Globus pallidus (tissue), 1 donor: ENCODE measurements at regions not wholly inside any gene's neighbourhood (a gene's known extent, or its start where the extent isn't known, plus 50 kb on each side); places are given as distances from the start of the nearest gene placed in this dataset.

Experiments
- DNase-seq: peaks from one replicate; pipeline ENCODE4 v3.0.0-alpha.2; 2015; ENCODE audit warnings: low spot score

DNA sequence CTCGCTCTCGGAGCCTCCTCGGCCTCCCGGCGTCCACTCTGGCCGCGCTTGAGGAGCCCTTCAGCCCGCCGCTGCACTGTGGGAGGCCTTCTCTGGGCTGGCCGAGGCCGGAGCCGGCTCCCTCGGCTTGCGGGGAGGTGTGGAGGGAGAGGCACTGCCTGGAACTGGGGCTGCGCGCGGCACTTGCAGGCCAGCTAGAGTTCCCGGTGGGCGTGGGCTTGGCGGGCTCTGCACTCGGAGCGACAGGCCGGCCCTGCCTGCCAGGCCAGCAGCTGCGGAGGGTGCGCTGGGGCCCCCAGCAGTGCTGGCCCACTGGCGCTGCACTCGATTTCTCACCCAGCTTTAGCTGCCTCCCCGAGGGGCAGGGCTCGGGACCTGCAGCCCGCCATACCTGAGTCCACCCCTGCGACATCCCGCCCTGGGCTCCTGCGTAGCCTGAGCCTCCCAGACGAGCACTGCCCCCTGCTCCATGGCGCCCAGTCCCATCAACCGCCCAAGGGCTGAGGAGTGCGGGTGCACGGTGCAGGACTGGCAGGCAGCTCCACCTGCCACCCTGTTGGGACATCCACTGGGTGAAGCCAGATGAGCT, 765.0 kb downstream of the IGSF11 start:
- DNase-seq, result no peak

- no peak for DNase-seq
Measured at GRCh38 chr3:118272991-118273390, 761.7 kb downstream of the IGSF11 start.

DNA sequence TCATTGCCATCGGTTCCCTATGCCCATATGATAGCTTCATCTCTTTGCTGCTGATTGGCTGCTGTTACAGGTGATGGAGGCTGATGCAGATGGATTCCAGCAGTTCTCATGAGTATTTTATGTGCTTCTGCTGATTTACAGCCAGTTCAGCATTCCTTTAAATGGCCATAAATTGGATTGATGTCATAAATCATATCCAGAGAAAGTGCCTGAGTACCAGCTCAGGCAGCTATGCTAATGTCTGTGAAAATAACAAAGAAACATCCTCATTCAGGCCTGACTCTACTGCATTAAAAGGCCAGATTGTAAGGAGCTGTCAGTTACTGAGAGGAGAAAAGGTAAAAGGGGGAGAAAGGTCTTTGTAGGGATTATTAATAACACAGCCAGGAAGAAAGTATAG, 756.8 kb downstream of the IGSF11 start:
- no peak for DNase-seq

GRCh38 chr3:118292841-118293240, 741.8 kb downstream of the IGSF11 start:
- DNase-seq, result no peak

GRCh38 chr3:118298133-118298532, 736.5 kb downstream of the IGSF11 start:
- DNase-seq, result no peak

DNA sequence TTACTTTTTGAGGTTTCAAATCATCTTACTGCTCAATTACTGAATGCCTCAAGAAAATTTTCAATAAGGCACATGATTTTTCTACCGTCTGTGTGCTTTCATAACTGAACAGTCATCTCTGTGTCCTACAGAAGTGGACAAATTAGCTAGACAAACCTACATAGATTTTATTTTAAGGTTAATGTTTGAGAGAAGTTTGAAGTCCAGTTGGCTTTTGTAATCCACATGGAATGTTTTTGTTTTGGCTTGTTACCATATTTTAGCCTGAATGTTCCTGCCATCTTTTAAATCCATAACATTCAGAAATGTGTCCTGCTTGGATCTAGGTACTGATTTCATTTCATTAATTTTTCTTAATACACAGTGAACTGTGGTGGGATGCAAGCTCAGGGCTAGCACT, 730.1 kb downstream of the IGSF11 start:
- no peak for DNase-seq

- DNase-seq, result no peak
Measured at GRCh38 chr3:118332699-118333098, 701.9 kb downstream of the IGSF11 start.

DNA sequence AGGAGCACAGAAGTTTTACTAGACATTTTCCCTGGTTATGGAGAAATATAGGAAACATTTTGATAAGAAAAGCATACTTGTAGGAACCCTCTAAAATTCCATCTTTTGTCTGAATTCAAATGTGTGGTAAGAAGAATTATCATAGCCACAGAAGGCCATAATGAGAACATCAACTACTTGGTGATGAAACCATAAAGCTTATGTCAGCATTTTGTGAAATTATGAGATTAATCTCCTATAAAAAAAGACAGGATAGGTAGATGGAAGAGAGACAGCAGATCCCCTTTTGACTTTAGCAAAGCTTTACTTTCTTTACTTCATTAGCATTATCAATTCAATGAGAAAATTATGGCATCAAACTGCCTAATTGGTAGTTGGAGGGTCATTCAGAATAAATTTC, 697.0 kb downstream of the IGSF11 start:
- DNase-seq, result no peak

GRCh38 chr3:118347396-118348168, 687.1 kb downstream of the IGSF11 start:
- no peak for DNase-seq

GRCh38 chr3:118348169-118348557, 686.5 kb downstream of the IGSF11 start:
- DNase-seq, result no peak

DNA sequence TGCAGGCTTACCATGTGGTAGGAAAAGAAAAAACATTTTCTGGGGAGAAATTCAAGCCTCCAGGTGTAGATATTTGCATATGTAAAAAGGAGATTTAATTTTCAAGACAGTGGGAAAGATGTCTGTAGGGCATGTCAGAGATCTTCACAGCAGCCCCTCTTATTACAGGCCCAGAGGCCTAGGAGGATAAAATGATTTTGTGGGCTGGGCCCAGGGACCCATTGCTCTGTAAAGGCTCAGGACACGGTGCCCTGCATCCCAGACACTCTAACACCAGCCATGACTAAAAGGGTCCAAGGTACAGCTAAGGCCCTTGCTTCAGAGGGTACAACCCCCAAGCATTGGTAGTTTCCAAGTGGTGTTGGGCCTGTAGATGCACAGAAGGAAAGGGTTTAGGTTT, 680.1 kb downstream of the IGSF11 start:
- DNase-seq, result no peak

GRCh38 chr3:118369892-118370491, 664.7 kb downstream of the IGSF11 start:
- DNase-seq, result no peak

DNA sequence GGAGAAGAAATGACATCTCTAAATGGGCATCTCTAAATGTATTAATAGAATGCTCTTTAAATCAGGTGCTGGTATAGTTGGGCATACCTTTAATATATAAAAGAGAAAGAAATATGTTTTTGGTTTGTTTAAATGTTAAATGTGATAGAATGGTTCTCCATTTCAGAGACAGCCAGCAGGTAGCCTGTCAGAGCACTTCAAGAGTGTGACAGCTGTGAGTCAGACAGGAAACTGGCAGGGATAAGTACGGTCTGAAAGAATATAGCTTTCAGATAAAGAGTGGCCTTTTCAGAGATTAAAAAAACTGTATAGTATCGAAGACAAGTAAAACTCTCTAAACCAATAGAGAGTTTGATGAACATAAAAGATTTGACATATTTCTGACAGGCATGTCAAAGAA, 654.1 kb downstream of the IGSF11 start:
- DNase-seq, result no peak

- DNase-seq, result no peak
Measured at GRCh38 chr3:118396491-118396890, 638.2 kb downstream of the IGSF11 start.

DNA sequence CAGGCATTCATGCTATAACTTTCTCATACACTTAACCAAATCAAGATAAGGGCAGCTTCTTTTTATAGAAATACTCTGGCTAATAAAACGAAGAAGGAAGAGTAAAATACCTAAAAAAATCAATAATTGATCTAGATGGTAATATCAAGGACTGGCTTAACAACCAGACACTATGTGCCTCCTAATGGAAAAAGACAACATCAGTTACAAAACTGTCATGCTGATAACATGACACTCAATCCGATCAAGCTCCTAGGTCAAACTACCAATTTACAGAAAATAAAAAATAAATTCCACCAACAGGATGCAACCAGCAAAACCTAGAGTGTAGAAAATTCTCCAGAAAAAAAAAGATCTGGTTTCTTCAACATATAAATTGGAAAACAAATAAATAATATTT, 634.6 kb downstream of the IGSF11 start:
- DNase-seq, result no peak

GRCh38 chr3:118400886-118401285, 633.8 kb downstream of the IGSF11 start:
- DNase-seq, result no peak

- DNase-seq, result no peak
Measured at GRCh38 chr3:118401887-118402286, 632.8 kb downstream of the IGSF11 start.

DNA sequence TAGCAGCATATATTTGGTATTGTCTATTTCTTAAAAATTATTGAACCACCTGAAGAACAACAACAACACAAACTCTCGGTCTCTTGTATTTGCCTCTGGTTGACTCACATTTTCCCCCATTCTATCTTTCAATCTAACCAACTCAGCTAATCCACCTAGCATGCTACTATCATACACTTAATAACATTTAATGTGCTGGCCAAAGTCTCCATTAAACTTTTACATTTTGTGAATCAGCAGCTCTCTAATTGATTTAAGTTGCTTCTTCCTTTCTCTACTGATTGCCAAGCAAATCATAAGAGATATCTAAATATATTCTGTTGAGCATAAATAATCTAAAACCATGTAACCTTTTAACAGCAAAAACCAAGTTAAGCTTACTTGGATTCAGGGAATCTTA, 631.7 kb downstream of the IGSF11 start:
- no peak for DNase-seq

- DNase-seq, result no peak
Measured at GRCh38 chr3:118406562-118406961, 628.1 kb downstream of the IGSF11 start.

GRCh38 chr3:118408431-118408830, 626.2 kb downstream of the IGSF11 start:
- no peak for DNase-seq

DNA sequence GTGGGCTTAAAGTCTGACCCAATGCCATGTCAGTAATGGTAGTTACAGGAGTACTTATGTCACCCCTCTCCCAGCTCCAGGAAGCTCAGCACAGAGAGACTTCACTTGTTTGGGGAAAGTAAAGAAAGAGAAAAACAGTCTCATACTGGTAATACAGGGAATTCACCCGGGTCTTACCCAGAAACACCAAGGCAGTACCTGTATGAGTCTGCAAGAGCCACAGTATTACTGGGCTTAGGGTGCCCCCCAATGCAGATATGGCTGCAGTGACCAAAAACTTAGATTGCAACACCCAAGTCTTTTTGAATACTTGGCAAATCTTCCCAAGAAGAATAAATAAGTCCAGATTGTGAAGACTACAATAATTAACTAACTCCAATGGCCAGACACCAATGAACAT, 622.1 kb downstream of the IGSF11 start:
- no peak for DNase-seq

DNA sequence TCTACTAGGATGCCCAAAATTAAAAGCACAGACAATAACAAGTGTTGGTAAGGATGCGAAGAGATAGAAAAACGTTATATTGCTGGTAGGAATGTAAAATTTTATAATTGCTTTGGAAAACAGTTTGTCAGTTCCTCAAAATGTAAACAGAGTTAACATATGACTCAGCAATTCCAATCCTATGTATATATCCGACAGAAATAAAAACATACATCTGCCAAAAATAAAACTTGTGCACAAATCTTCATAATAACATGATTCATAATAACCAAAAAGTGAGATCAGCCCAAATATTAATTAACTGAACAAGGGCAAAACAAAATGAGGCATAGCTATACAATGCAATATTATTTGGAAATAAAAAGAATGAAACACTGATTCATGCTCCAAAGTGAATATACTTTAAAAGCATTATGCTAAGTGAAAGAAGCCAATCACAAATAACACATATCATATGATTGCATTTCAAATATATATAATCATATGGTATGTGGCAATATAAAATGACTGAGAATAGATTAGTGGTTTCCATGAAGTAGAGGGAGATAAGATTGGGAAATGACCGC, 609.3 kb downstream of the IGSF11 start:
- no peak for DNase-seq

GRCh38 chr3:118433825-118434224, 600.8 kb downstream of the IGSF11 start:
- DNase-seq, result no peak
